ENCODE measurements at regions not wholly inside any gene's neighbourhood (a gene's known extent, or its start where the extent isn't known, plus 50 kb on each side); places are given as distances from the start of the nearest gene placed in this dataset.

DNA sequence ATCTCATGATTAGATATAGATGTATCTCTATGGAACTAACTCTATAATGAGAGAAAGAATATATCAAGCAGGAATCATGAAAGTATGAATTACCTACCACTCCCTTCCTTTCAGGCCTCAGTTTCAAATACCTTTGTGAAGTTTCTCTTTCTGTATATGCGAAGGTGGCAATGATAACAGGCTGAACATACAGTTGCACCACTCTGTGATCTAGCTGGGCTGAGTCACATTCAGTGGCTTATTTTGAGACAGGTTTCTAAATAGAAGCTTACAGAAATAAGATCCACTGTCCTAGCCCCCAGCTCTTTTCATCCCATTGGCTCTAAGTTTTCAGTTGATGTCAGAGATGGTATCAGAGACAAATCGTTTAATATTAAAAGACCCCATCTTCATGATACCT, 662.0 kb downstream of the SLITRK1 start:
- TF ChIP-seq, protein P1, sequence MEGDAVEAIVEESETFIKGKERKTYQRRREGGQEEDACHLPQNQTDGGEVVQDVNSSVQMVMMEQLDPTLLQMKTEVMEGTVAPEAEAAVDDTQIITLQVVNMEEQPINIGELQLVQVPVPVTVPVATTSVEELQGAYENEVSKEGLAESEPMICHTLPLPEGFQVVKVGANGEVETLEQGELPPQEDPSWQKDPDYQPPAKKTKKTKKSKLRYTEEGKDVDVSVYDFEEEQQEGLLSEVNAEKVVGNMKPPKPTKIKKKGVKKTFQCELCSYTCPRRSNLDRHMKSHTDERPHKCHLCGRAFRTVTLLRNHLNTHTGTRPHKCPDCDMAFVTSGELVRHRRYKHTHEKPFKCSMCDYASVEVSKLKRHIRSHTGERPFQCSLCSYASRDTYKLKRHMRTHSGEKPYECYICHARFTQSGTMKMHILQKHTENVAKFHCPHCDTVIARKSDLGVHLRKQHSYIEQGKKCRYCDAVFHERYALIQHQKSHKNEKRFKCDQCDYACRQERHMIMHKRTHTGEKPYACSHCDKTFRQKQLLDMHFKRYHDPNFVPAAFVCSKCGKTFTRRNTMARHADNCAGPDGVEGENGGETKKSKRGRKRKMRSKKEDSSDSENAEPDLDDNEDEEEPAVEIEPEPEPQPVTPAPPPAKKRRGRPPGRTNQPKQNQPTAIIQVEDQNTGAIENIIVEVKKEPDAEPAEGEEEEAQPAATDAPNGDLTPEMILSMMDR (IDR thresholded peaks at IDR 0.05; ENCODE audit: insufficient read depth, low read length) = no peak
- TF ChIP-seq REST (IDR thresholded peaks at IDR 0.05; ENCODE audit: insufficient replicate concordance, low read depth) (no peak), SPI1 (IDR thresholded peaks at IDR 0.05; ENCODE audit: borderline replicate concordance, low read depth) (no peak), GABPA (IDR thresholded peaks at IDR 0.05; ENCODE audit: low read depth) (no peak), POLR2AphosphoS5 (IDR thresholded peaks at IDR 0.05; ENCODE audit: low read depth) (no peak)
- no peak overlapping the region for H3K4me3 ChIP-seq (replicated peaks; ENCODE audit: insufficient read depth, low read length)
- no peaks in the 10 kb centered on the region for H3K27me3 ChIP-seq (ENCODE audit: insufficient read depth, poor library complexity, severe bottlenecking)
- no peak overlapping the region for H3K27ac ChIP-seq (replicated peaks)
- DNase-seq (ENCODE audit: low read depth in 1 of 2, low spot score in 1 of 2) = no peak

DNA sequence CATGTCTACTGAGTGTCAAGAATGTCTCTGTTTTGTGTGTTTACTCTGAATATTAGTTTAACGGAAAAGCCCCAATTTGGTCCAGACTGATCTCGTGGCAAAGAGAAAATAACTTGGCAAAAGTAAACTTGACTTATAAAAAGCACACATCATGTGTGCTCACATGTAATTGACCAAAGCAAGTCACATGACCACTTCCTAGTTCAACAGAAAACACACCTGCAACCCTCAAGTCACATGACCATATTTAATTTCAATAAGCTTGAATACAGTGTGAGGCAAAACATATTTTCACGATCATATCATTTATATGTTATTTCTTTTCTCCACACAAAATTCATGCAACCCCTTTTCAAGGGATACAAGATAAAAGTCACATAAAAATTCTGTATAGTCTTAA, 662.4 kb downstream of the SLITRK1 start:
- no peak overlapping the region for H3K27ac ChIP-seq (replicated peaks)
- TF ChIP-seq REST (IDR thresholded peaks at IDR 0.05; ENCODE audit: insufficient replicate concordance, low read depth) (no peak), POLR2AphosphoS5 (IDR thresholded peaks at IDR 0.05; ENCODE audit: low read depth) (no peak)
- H3K27me3 ChIP-seq (ENCODE audit: insufficient read depth, poor library complexity, severe bottlenecking) = no peaks in the 10 kb centered on the region
- H3K4me3 ChIP-seq (replicated peaks; ENCODE audit: insufficient read depth, low read length) = no peak overlapping the region
- no peak for DNase-seq (ENCODE audit: low read depth in 1 of 2, low spot score in 1 of 2)

DNA sequence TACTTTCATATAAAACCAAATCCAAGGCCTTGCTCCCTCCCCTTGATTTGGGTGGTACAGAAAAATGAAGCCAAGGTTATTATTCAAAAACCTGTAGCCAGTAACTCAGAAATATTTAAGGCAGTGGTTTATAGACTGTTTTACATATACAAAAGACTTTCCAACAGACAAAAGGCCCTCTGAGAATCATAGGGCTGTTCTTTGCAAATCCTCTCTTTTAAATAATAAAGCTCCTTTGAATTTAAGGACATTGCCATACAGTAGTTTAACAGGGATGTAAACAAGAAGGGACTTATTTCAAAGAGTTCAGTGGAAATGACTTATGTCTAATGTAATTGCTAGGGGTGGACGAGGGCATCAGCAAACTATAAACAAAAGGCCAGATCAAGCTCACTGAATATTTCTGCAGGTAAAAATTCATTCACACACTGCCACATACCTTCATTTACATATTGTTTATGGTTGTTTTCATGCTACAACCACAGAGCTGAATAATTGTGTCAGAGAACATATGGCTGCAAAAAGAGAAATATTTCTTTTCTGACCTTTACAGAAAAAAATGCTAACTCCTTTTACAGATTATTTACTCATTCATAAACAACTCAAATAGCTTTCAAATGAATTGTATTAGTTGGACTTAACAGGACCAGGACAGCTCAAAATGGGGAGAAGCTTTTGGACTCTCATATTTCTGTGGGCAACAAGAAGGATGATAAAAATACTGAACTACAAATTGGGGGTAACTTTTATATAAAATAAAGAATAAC, 665.6 kb downstream of the SLITRK1 start:
- DNase-seq (ENCODE audit: low read depth in 1 of 2, low spot score in 1 of 2) = no peak
- H3K27ac ChIP-seq (replicated peaks) = no peak overlapping the region
- TF ChIP-seq, protein P1 (IDR thresholded peaks at IDR 0.05; ENCODE audit: insufficient read depth, low read length) = no peak
- TF ChIP-seq SPI1 (IDR thresholded peaks at IDR 0.05; ENCODE audit: borderline replicate concordance, low read depth) = no peak
- no peak for TF ChIP-seq GABPA (IDR thresholded peaks at IDR 0.05; ENCODE audit: low read depth)
- TF ChIP-seq REST (IDR thresholded peaks at IDR 0.05; ENCODE audit: insufficient replicate concordance, low read depth) = no peak
- TF ChIP-seq POLR2AphosphoS5 (IDR thresholded peaks at IDR 0.05; ENCODE audit: low read depth) = no peak
- H3K4me3 ChIP-seq (replicated peaks; ENCODE audit: insufficient read depth, low read length) = no peak overlapping the region
- no peaks in the 10 kb centered on the region for H3K27me3 ChIP-seq (ENCODE audit: insufficient read depth, poor library complexity, severe bottlenecking)

All from HL-60 (cell line).